ENCODE measurements at regions not wholly inside any gene's neighbourhood (a gene's known extent, or its start where the extent isn't known, plus 50 kb on each side); places are given as distances from the start of the nearest gene placed in this dataset.
"Not testable (repeated sequence)": the region's sequence is repeated elsewhere in the genome, so short reads cannot be mapped to it uniquely, and the experiment has no call there.

DNA sequence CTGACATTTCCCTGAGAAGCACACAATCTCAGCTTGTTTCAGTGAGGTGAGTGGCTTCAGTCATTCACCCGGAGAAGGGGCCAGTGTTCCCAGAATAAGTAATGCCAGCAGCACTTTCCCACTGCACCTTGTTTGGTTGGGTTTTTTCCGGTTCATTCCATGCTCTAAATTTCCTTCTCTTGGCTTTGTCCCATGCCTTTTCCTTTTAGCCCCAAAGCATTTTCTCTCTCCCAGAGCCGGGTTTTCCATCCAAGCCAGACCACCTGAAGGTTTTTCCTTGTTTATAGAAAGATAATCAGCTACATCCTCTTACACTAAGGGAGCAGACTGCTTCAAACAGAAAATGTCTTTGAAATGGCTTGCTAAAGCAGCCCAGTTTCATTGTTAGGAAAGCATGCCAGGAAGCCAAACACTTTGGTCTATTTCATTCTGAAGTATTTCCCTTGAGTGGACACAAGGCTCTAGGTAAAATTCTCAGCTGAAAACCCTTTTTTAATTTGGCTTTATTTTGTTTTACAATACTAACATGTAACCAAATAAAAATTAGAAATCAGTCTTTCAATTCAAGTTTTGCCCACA, 501.6 kb downstream of the DTWD2 start:
- no peak overlapping the region for H3K4me3 ChIP-seq (ENCODE audit: low read depth, low read length)
- DNase-seq (ENCODE audit: low read depth), result no peak
- TF ChIP-seq CTCF (IDR thresholded peaks at IDR 0.05; ENCODE audit: insufficient read depth, low read length, poor library complexity, severe bottlenecking), result no peak
- no peaks in the 10 kb centered on the region for H3K27me3 ChIP-seq (ENCODE audit: control insufficient read depth, insufficient read depth, low read length)
- no peaks in the 10 kb centered on the region for H3K36me3 ChIP-seq (ENCODE audit: control insufficient read depth, insufficient read depth, low read length)

- no peak for TF ChIP-seq CTCF (IDR thresholded peaks at IDR 0.05; ENCODE audit: insufficient read depth, low read length, poor library complexity, severe bottlenecking)
- DNase-seq (ENCODE audit: low read depth), result no peak
- Histone ChIP-seq H3K36me3 (ENCODE audit: control insufficient read depth, insufficient read depth, low read length) (no peaks in the 10 kb centered on the region), H3K4me3 (ENCODE audit: low read depth, low read length) (no peak overlapping the region), H3K27me3 (ENCODE audit: control insufficient read depth, insufficient read depth, low read length) (no peaks in the 10 kb centered on the region)
These were observed 509.1 kb downstream of the DTWD2 start for GRCh38 chr5:118479285-118479684.

- DNase-seq (ENCODE audit: low read depth), result no peak
- no peak for TF ChIP-seq CTCF (IDR thresholded peaks at IDR 0.05; ENCODE audit: insufficient read depth, low read length, poor library complexity, severe bottlenecking)
These were observed 509.5 kb downstream of the DTWD2 start for GRCh38 chr5:118478852-118479251.

GRCh38 chr5:118468085-118468484, 520.3 kb downstream of the DTWD2 start:
- Histone ChIP-seq H3K4me3 (ENCODE audit: low read depth, low read length) (no peak overlapping the region), H3K36me3 (ENCODE audit: control insufficient read depth, insufficient read depth, low read length) (no peaks in the 10 kb centered on the region), H3K27me3 (ENCODE audit: control insufficient read depth, insufficient read depth, low read length) (no peaks in the 10 kb centered on the region)
- no peak for TF ChIP-seq CTCF (IDR thresholded peaks at IDR 0.05; ENCODE audit: insufficient read depth, low read length, poor library complexity, severe bottlenecking)
- no peak for DNase-seq (ENCODE audit: low read depth)

More at GRCh38 chr5:118478852-118479251, 509.5 kb downstream of the DTWD2 start:
- Histone ChIP-seq H3K27me3 (ENCODE audit: control insufficient read depth, insufficient read depth, low read length) (no peaks in the 10 kb centered on the region), H3K36me3 (ENCODE audit: control insufficient read depth, insufficient read depth, low read length) (no peaks in the 10 kb centered on the region), H3K4me3 (ENCODE audit: low read depth, low read length) (no peak overlapping the region)

DNA sequence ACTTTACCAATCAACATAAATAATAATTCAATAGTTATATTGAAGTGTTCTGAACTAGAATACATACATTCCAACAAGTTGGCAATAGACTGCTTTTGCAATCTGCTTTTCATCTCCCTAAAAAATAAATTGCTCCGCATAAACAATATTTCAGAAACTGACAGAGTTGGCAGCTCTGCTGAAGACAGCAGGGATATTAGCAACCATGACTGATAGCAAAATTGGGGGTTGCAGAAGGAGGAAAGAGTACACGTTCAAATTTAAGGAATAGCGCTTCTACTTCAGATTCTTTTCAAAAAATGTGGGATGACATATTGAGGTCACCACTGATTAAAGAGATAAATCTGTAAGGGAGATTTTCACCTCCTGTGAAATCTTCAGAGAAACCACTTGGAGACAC, 521.2 kb downstream of the DTWD2 start:
- H3K4me3 ChIP-seq (ENCODE audit: low read depth, low read length), result no peak overlapping the region
- H3K27me3 ChIP-seq (ENCODE audit: control insufficient read depth, insufficient read depth, low read length), result no peaks in the 10 kb centered on the region
- TF ChIP-seq CTCF (IDR thresholded peaks at IDR 0.05; ENCODE audit: insufficient read depth, low read length, poor library complexity, severe bottlenecking), result no peak
- no peaks in the 10 kb centered on the region for H3K36me3 ChIP-seq (ENCODE audit: control insufficient read depth, insufficient read depth, low read length)
- DNase-seq (ENCODE audit: low read depth), result no peak

GRCh38 chr5:118466418-118466817, 521.9 kb downstream of the DTWD2 start:
- no peaks in the 10 kb centered on the region for H3K27me3 ChIP-seq (ENCODE audit: control insufficient read depth, insufficient read depth, low read length)
- no peaks in the 10 kb centered on the region for H3K36me3 ChIP-seq (ENCODE audit: control insufficient read depth, insufficient read depth, low read length)
- H3K4me3 ChIP-seq (ENCODE audit: low read depth, low read length), result no peak overlapping the region
- no peak for TF ChIP-seq CTCF (IDR thresholded peaks at IDR 0.05; ENCODE audit: insufficient read depth, low read length, poor library complexity, severe bottlenecking)
- no peak for DNase-seq (ENCODE audit: low read depth)

- not testable (repeated sequence) for DNase-seq (ENCODE audit: low read depth); H3K4me3 ChIP-seq (ENCODE audit: low read depth, low read length); H3K36me3 ChIP-seq (ENCODE audit: control insufficient read depth, insufficient read depth, low read length); H3K27me3 ChIP-seq (ENCODE audit: control insufficient read depth, insufficient read depth, low read length)
These were observed 526.1 kb downstream of the DTWD2 start for GRCh38 chr5:118462276-118462675.

All from kidney epithelial cell (primary cell).